Activated effector memory CD4-positive, alpha-beta T cell treated with Interleukin-2 at 50 U/mL for 16 hours (primary cell): ENCODE measurements at regions not wholly inside any gene's neighbourhood (a gene's known extent, or its start where the extent isn't known, plus 50 kb on each side); places are given as distances from the start of the nearest gene placed in this dataset.

ENCODE experiments used
- DNase-seq: peaks from one replicate; pipeline ENCODE4 v3.0.0-alpha.2; 2020

DNA sequence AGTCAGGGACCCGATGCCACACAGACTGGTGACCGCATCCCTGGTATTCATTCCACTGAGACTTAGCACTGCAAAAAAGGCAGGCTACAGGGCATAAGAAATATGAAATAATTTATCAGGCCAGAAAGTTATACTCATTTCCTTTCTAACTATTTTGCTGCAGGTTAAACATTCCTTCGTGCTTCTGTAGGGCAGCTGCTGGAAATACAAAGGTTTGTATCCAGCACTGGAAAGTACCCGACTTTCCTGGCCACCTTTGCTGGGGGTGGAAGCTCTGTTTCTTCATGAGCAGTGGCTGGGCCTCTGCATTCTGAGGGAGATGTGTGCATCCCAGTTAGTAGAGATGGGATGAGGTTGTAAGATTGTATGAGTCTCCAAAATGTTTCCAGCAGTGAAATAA is 478.6 kb upstream of the WWC1 start:
- DNase-seq, result no peak

DNA sequence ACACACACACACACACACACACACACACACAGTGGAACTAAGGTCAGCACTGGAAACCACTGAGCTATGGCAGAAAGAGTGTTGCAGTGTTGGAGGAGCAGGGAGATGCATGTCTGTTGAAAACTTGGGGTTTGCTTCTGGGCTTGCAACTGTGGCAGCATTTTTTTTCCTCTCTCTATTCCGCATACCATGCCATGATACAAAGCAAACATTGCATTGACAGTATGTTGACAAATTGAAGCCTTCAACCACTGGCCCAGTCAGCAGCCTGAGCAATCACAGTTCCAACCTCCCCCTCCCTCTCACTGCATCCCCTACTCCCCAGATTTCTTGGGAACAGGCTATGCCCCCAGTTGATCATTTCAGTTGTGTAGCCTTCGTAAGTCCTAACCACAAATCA is 478.1 kb upstream of the WWC1 start:
- DNase-seq, result no peak

DNA sequence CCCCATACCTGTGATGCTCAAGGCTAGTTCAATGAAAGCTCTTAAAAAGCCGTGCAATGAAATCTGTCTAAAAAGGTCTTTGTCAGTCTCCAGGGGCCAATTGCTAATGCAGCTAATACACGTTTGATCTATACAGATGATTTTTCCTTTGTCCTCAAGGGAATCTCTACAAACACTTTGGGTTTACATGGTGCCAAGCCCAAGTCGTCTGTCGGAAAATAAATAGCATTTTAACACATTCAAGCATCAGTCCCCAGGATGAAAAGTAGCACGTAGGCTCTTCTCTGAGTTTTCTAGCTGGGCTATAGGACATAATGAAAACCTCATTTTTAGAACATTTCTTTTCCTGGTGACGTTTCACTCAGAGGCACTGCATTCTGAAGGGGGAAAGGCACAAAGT is 477.4 kb upstream of the WWC1 start:
- DNase-seq, result no peak

DNA sequence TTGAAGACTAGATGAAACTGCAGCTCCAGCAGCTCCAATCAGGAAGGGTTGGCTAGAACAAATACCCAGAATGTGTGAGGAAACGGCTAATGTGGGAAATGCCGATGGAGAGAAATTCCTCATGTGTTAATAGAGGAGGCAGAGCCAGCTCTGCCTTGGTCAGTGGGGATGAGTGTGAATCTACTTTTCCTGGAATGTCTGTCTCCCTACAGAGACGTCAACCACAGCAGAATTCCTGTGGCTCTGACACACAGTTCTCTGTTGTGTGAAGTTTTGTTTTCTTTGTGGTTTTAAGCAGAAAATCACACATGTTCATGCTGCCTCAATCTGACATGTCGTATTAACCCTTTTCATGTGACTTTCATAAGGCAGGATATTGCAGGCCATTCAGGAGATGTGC is 476.6 kb upstream of the WWC1 start:
- DNase-seq, result no peak

DNA sequence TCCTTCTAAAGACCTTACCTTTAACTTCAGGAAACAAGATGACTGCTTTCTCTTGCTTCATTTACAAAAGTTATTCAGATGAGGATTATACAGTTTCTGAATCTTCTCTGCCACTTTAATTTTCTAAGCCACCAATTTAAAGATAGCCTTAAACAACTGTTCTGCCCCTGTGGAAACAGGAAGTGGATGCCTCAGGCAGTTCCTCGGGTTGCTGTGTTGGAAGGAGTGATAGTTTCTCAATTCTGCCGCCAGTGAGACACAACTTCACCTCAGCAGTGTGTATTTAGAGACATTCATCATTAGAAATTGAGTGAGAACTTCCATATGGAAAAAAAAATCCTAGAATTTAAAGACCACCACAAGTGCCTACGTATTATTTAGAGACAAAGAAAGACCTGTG is 475.1 kb upstream of the WWC1 start:
- no peak for DNase-seq

DNA sequence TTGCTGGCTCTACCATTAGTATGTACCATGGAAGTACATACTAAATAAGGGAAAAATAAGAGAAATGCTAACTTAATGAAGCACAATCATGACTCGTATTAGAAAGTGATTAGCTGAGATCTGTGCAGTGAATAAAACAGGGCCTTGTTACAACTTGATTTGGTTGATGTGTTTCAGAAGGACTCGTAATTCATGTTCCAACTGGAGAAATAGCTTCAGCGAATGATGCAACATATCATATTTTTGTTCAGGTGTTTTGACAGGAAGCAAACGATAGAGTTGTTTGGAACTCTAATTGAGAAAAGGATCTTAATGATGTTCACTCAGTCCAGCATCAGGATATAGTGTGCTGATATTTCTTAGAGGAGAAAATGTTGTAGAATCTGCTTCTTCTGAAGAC is 474.6 kb upstream of the WWC1 start:
- no peak for DNase-seq

DNA sequence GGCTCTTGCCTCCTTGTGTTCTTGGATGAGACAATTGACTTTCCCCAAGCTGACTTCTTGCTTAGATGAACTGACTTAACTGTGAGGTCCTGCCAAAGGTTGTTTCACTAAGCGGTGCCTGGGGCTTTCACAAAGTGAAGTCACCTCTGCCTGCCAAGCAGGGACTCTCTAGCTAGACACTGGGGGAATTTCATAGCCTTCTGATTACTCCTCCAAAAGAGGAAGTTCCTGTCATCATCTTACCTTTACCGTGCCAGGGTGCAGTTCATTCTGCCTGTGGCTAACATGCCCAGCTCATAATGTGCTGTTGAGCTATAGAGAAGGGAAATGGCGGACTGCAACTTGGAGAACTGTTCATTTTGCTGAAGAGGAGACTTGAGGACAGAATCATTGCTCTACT is 472.0 kb upstream of the WWC1 start:
- no peak for DNase-seq

DNA sequence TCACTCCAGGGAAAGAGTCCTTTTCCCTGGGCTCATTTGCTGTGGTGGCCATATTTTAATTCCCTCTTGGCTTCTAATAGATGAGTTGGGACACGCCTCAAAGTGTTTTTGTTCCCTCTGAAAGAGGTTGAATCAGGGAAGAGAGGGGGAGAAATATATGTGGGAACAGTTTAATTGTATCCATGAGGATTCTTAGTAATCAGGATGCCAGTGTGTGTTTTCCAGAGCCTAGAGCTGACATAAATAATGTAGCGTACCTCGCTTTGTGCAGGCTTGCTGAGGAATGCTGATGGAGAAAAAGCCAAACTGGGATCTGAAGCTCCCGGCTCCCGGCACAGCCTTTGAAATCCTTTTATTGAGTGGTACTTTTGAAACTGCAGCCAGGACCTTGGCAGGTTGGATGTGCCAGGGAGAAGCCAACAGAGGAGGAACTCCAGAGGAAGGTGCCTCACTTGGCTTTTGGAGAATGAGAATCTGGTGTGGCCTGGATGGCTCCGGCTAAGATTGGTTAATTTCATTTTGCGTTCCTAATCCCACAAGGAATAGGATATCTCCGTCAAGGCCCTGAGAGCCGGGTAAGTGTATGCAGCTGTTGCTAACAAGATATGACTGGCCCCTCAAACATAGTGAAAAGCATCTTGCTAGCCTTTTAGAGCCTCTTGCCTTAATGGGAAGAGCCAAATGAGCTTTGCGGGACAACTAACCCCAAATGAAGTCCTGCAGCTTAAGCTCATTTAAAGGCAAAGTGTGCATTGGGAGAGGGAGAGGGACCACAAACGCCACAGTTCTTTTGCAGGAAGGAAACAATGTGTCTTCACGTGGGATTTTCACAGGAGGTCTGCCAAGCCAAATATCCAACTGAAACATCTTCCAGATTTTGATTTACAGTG is 471.1 kb upstream of the WWC1 start:
- no peak for DNase-seq

DNA sequence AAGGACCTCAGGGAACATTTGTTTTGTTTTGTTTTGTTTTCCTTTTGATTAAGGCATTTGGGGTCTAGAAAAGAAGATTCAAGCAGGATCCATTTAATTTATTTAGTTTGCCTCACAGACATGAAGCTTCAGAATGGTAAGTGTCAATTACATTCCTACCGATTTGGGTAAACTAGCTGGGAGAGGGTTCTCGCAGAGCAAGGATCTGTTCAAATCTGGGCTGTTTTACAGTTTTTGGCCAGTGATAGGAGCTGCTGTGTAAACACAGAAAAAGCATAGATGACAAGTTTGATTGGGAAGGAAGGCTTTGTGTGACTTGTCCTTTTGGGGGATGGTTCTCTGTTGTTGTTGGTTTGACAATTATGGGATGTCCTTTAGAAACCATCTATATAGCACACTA is 470.3 kb upstream of the WWC1 start:
- DNase-seq, result no peak

DNA sequence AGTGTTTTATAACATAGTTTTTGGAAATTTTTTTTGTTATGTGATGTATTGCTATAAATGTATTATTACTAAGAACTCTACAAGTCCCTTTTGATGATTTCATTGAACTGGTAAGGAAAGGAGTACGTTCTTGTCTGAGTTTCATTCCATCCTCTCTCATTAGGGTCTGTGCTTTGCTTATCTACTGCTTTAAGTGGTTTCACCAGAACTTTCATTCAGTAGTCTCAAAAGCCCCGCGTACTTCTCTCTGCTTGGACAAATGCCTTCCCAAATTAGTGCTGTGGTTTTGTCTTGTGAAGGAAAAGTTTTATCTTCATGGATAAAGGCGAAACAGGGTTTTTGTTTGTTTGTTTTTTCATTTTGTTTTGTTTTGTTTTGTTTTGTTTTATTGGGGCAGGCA is 469.8 kb upstream of the WWC1 start:
- DNase-seq, result no peak

DNA sequence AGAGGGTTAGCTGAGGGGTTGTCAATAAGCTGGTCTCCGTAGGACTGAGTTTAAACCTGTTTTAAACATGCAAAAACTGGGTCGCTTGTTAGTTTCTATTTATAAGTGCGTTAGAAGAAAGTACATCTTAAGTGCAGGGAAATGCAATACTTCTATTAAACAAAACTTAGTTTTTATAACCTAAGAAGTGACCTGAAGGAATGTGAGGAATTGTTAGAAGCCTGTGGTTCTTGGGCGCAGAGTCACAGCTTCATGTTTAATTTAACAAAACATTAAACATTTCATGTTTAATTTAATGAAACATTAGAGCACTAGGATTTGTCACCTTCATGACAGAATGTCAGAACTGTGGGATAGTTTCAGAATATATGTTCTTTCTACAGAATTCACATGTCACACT is 469.2 kb upstream of the WWC1 start:
- DNase-seq, result no peak

DNA sequence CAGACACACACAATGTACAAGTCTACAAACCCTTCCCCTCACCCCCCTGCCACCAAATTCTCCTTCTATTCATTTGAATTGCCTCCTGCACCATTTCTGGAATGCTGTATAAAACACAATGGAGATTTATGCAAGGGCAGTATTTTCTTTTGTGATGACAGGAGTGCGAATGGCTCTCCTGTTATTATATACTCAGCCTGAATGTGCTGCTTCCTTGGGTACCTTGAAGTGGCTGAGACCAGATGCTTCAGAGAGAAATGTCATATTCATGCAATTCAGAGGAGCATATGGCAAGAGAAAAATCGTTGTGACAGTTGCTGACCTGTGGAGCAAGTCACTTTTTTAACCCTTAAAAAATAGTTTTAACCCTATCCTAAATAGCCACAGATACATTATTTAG is 468.0 kb upstream of the WWC1 start:
- DNase-seq, result no peak

DNA sequence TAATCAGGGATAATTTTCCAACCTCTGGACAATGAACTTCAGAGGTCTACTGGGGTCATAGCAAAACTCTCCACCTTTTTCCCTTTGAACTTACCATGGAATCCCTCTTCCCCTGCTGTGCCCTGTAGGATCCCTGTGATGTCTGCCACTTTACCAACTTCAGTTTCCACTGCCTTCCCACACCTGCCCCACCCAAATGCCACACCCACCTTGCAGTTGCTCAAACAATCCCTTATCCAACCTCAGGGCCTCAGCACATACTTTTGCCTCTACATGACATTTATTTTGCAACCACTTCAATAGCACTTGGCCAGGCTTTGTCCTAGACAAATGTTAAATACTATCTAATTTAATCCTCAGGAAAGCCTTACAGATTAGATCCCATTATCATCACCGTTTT is 463.7 kb upstream of the WWC1 start:
- DNase-seq, result no peak

DNA sequence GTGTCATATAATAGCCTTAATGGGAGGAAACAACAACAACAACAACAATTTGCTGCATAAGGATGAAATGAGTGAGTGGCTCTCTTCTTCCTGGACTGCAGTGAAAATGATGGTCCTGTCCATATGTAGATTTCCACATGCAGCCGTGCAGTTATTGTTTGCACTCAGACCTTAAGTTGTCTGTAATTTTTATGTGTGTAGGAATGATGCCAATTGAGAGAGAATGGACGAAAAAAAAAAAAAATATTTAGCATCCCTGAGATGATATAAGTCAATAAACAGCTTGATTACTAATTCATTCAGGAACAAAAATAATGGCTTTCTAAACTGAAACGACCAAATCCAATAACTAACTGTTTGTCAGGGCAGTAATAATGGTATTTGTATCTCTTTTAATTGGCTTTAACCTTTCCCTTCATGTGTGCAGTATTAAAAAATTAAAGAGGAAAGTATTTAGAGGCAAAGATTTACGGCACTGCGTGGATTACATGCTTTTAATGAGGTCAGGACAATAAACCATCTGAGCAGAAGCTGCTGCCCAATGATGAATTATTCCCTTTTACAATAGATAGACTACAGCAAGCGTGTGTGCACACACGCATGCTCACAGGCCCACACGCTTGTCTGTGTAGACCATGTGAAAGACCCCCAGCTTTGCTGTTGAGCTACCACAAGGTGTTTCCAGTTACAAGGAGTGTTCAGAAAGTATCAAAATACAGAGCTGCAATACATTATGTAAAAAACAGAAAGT is 459.5 kb upstream of the WWC1 start:
- no peak for DNase-seq

DNA sequence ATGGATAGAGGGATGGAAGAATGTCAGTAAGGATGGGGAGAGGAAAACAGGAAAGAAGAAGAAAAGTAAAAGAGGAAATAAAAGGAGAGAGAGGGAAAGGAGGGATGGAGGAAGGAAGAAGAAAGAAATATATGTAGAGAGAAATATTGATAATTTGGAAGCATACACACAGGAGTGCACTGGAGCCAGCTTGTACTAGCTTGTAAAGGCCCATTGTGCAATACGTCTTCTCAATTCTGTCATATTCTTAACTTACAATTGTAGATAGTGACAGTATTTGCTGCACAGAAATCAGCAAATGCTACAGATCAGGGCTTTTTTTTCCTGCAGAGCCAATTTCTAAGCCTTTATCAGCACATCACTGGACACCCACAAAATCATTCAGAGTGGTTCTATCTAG is 458.8 kb upstream of the WWC1 start:
- DNase-seq, result no peak

DNA sequence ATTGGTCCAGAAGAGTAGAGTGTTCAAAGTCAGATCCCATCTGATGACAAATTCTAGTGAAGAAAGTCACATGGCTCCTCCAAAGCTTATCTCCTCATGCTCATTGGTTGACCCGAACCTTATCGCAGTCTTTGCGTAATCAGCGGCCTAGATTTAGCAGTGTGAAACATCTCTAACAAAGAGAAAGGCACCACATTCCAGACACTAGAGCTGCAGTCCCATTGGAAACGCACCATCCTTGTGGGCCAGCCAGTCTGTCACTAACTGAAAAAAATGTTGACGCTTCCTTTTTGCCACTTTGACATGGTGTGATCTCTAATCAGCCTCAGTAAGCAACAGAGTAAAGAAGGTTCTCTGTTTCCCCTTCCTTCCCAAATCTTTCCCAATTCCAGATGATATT is 458.0 kb upstream of the WWC1 start:
- no peak for DNase-seq

DNA sequence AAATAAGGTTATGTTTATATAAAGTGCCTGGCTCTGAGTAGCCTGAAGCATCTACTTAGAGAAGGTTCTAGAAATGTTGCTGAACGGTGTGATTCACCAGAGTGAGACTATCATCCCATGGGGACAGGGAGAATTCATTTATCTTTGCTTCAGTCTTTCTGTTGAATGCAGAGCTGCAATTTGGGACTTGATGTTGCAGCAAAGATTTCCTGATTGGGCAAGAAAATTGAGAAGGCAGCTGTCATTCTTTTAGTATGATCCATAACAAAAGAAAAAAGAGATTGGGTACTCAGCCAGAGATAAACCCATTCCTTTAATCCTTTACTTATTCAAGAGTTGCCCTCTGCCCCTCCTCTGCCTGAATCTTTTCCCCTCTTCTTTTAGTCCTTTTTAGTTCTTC is 456.3 kb upstream of the WWC1 start:
- no peak for DNase-seq

DNA sequence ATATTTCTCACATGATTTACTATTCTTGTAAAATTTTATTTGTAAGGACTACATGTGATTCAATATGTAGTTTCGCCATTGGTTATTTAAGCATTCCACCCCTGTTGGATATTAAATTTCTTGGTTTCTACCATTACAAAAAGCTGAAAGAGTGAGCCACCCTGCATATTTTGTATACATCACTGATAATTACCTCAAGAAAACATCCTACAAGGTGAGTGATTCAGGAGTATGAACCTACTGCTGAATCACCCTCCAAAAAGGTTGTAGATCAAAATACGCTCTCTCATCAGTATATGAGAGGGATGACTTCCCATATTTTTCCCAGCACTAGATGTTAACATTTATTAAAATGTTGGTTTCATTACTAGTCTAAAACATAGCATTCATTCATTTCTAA is 454.3 kb upstream of the WWC1 start:
- DNase-seq, result no peak

DNA sequence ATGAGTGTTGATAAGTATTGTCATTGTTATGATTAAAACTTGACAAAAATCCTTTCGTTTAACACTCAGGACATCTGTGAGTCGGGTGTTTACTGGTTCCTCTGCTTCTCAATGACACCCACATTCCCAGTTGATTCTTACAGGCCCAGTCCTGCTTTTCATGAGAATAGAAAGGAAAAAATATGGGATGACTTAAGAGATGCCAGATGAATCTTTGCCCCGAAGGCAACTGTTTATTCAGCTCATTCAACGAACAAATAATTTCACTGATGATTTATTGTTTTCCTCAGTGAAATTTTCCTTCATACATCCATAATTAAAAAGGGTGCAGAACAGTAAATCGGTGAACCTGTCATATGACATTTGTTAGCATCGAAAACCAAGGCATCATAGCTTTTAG is 452.4 kb upstream of the WWC1 start:
- DNase-seq, result no peak

DNA sequence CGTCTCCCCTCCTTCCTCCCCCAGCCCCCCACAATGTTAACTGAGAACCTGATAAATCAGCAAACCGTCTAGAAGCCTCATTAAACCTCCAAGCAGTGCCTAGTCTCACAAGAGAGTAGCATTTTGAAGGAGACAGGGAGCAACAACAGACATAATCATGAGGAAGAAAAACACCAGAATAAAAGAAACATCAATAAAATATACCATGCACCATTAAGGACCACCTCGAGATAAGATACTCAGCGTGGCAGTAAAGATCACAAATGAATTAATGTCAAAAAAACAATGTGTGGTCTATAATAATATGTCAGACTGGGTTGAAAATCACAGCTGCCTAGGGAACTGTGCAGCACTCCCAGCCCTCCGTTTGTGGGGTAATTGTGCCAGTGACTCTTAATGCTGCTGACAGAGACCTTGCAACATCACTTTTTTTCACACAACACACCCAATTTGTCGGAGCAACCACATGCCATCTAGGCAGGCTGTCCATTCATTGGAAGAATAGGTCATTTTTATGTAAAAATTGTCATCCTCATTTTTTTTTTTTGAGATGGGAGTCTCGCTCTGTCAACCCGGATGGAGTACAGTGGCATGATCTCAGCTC is 450.8 kb upstream of the WWC1 start:
- DNase-seq, result no peak

DNA sequence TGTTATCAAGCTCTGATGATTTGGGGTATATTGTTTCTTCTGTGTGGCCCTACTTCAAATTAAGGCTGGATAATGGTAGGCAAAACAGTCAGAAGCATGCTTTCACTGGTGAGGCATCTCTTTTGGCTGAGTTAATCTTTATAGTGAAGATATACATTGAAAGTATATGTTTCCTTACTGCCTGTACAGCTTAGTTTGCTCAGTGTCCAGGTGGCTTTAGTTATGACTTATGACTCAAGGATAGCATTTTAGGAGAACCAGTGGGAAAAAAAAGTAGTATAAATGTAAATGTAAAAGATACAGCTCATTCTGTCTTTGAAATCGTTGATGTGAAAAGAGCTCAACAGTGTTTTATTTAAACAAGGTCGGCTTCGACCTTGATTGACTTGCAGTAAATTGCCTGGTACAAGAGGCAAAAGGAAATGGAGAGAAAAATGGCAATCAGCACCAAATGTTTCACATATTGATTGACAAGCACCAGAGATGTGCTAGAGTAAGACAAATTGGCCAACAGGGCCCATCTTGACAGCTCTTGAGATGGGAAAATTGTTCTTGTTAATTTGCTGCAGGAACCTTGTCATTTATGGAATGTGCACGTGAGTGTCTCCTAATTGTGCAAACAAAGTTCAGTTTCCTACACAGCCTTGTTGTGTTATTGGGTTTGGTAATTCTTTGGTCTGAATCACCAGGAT is 447.4 kb upstream of the WWC1 start:
- DNase-seq, result no peak

DNA sequence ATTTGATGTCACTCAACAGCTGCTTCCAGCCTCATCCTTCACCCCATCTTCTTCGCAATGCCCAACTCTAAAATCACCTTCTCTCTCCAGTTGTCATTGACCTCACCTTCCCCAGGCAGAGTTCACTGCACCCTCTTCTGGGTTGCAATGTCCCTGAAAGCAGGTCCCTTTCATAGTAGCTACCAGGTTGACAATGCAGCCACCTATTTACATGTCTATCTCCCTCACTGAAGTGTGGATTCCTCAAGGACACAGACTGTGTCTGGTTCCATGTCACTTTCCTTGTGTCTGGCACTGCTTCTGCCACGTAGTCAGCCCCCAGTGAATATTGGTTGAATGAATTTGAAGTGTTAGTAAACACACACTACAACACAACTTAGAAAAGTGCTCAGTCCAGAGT is 445.5 kb upstream of the WWC1 start:
- no peak for DNase-seq

DNA sequence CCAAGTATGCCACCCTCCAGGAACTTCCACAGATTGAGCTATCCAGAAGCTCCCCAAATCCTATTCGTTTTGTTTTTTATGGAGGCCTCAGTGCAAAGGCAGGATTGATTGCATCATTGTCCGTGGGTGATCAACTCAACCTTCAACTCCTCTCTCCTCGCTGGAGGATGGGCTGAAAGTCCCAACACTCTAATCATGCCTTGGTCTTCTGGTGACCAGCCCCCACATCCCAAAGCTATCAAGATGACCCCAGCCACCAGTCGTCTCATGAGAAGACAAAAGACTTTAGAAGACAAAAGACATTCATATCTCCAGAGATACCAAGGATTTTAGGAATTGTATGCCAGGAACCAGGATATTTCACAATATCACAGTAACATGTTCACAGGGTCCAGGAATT is 441.6 kb upstream of the WWC1 start:
- no peak for DNase-seq

DNA sequence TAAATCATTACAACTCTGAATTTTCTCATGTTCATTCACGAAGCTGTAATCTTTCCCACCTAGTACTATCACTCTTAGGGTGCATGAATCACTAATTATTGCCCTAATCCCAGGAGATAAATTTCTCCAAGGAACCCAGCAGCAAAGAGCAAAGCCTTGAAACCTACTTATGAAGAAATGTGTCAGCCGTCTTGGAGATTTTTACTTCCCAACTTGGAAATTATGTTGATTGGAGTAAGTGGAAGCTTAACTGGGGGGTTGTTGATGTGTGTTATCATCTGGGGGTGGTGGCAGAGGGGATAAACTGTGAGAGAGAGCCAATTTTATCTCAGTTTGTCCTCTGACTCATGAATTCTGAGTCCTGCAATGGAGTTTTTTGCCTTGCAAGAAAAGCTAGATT is 440.5 kb upstream of the WWC1 start:
- no peak for DNase-seq
